HG02759 (cell line): ENCODE measurements at regions not wholly inside any gene's neighbourhood (a gene's known extent, or its start where the extent isn't known, plus 50 kb on each side); places are given as distances from the start of the nearest gene placed in this dataset.
"Not testable (repeated sequence)": the region's sequence is repeated elsewhere in the genome, so short reads cannot be mapped to it uniquely, and the experiment has no call there.

Source experiments
- ATAC-seq: cut with Tn5 transposase; IDR thresholded peaks from one replicate; pipeline ENCODE4 v1.9.1; 2021; ENCODE audit warnings: mild to moderate bottlenecking, moderate library complexity; ENCODE audit not compliant: unreplicated experiment

DNA sequence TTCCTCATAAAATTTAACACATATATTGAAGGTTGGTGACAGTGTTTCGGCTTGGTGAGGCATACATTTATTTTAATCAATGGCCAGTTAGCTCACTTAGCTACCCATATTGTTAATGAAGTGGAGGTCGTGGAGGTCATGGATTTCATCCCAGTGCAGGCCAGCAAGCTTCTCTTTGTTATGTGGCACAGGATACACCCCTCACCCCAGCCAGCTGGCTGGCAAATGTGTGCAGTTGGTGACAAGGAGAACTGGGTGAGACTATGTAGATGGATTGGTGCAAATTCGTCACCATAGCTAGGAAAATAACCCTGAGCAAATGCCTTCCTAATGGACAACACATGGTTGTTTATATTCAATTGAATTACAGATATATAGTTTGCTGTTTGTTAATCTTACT is 50.5 kb upstream of the FOXP2 start:
- ATAC-seq, result no peak

- no peak for ATAC-seq
Measured at GRCh38 chr7:114363292-114363691, 51.3 kb upstream of the FOXP2 start.

DNA sequence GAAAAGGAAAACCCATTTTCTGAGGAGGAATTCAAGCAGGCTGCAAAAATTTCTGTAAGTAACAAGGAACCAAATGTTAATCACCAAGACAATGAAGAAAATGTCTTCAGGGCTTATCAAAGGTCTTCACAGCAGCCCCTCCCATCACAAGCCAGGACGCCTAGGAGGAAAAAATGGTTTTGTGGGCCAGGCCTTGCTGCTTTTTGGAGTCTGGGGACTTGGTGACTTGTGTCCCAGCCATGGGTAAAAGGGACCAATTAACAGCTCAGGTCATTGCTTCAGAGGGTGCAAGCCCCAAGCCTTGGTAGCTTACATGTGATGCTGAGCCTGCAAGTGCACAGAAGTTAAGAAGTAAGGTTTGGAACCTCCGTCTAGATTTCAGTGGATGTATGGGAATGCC is 55.7 kb upstream of the FOXP2 start:
- no peak for ATAC-seq

GRCh38 chr7:114356133-114356532 is 58.5 kb upstream of the FOXP2 start:
- ATAC-seq, result no peak

GRCh38 chr7:114354306-114354705 is 60.3 kb upstream of the FOXP2 start:
- no peak for ATAC-seq

DNA sequence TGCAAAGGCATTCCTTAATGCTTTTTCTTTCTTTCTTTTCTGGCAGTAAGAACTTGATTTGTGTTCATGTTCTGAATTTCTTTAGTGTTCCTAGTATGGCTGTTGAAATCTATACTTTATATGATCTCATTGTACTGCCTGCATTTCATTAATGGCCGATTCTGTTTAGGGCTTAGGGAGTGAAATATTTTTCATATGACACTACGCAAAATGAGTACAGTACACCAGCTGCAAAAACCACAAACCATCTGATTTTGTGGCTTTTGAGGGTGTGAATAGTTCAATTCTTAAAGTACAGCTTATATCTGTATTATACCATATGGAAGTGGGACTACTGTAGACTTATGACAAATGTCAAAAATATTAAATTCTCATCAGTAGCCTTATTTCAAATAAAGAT is 69.1 kb upstream of the FOXP2 start:
- no peak for ATAC-seq

GRCh38 chr7:114343949-114344708 is 70.5 kb upstream of the FOXP2 start:
- no peak for ATAC-seq

GRCh38 chr7:114342431-114343179 is 72.0 kb upstream of the FOXP2 start:
- no peak for ATAC-seq

DNA sequence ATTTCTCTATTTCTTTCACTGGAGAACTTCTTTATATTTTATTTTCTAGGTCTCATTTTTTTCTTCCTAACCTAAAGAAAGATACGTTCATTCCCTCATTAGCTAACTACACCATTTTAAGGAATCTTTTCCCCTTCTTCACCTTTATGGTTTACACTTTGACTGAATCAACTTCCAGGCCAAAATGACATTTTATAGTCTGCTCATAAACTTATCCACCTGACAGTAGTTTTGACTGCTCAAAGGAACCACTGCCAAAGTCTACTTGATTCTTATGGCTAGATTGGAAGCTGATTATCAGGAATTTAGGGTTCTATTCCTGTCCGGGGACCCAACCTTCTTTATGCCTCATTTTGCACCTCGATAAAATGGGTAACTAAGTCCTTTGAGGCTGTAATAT is 73.0 kb upstream of the FOXP2 start:
- no peak for ATAC-seq

- no peak for ATAC-seq
Measured at GRCh38 chr7:114334989-114335388, 79.6 kb upstream of the FOXP2 start.

- not testable (repeated sequence) for ATAC-seq
Measured at GRCh38 chr7:114329458-114329857, 85.2 kb upstream of the FOXP2 start.

GRCh38 chr7:114317450-114318098 is 97.0 kb upstream of the FOXP2 start:
- no peak for ATAC-seq

- ATAC-seq, result no peak
Measured at GRCh38 chr7:114312649-114313048, 102.0 kb upstream of the FOXP2 start.

GRCh38 chr7:114310345-114311110 is 104.1 kb upstream of the FOXP2 start:
- no peak for ATAC-seq

DNA sequence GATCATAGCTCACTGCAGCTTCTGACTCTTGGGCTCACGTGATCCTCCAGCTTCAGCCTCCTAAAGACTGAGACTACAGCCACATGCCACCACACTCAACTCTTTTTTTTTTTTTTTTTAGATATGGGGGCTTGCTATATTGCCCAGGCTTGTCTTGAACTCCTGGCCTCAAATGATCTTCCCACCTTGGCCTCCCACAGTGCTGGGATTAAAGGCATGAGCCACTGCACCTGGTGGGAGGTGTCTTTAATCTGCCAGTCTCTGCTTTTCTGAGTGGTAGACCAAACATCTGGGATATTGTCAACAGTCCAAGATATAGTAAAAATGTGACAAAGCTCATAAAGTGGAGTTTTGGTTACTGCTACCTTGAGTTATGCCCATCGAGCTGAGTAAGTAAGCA is 104.9 kb upstream of the FOXP2 start:
- no peak for ATAC-seq

- ATAC-seq, result no peak
Measured at GRCh38 chr7:114303301-114303700, 111.3 kb upstream of the FOXP2 start.

GRCh38 chr7:114302858-114303257 is 111.8 kb upstream of the FOXP2 start:
- ATAC-seq, result no peak

- ATAC-seq, result no peak
Measured at GRCh38 chr7:114298011-114298410, 116.6 kb upstream of the FOXP2 start.

DNA sequence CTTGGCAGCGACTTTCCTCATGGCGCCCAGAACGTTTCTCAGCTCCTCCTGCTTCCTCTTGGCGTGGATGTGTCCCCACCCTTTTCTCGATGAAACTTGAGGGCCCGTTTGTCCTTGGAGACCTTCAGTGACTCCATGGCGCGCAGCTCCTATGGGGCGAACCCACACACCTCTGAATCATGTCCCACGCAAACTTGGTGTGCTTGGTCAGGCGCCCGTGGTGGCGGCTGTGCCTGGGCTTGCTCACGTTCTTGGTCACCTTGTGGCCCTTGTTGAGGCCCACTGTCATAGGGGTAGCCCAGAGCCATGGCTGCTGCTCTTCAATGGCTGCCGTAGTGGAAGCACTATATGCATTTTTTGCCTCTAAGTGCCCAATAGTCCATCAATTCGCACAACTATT is 117.5 kb upstream of the FOXP2 start:
- no peak for ATAC-seq

GRCh38 chr7:114295522-114295921 is 119.1 kb upstream of the FOXP2 start:
- no peak for ATAC-seq

GRCh38 chr7:114294036-114294435 is 120.6 kb upstream of the FOXP2 start:
- no peak for ATAC-seq
